ENCODE measurements at regions not wholly inside any gene's neighbourhood (a gene's known extent, or its start where the extent isn't known, plus 50 kb on each side); places are given as distances from the start of the nearest gene placed in this dataset.
"Not testable (repeated sequence)": the region's sequence is repeated elsewhere in the genome, so short reads cannot be mapped to it uniquely, and the experiment has no call there.

DNA sequence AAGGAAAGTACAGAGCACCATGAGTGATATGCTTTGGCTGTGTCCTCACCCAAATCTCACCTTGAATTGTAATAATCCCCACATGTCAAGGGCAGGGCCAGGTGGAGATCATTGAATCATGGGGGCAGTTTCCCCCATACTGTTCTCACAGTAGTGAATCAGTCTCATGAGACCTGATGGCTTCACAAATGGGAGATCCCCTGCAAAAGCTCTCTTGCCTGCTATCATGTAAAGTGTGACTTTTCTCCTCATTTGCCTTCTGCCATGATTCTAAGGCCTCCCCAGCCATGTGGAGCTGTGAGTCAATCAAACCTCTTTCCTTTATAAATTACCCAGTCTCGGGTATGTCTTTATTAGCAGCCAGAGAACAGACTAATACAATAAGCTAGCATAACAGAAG is 266.5 kb upstream of the C9orf72 start:
- not testable (repeated sequence) for H4K91ac ChIP-seq (ENCODE audit: low read length); H3K79me1 ChIP-seq (replicated peaks; ENCODE audit: low read length, poor library complexity, severe bottlenecking); H3K4me1 ChIP-seq (ENCODE audit: control insufficient read depth, insufficient read depth, low read depth, low read length); H2BK15ac ChIP-seq (ENCODE audit: low read depth, poor library complexity, severe bottlenecking); H3K4me2 ChIP-seq (ENCODE audit: low read length, poor library complexity, severe bottlenecking); H3K27ac ChIP-seq (ENCODE audit: low read length, poor library complexity, severe bottlenecking); H3K9me3 ChIP-seq (ENCODE audit: control insufficient read depth, low read length); H3K18ac ChIP-seq (ENCODE audit: low read depth in 1 of 2, low read length in 2 of 2); H2BK120ac ChIP-seq (ENCODE audit: low read depth, low read length); H3K27me3 ChIP-seq (ENCODE audit: control insufficient read depth in 1 of 2, insufficient read depth in 1 of 2, low read length in 2 of 2); H2BK12ac ChIP-seq (ENCODE audit: low read length in 2 of 2); H2AFZ ChIP-seq (ENCODE audit: low read depth, low read length); H3K36me3 ChIP-seq (ENCODE audit: control insufficient read depth in 1 of 2, insufficient read depth in 2 of 2, low read depth in 1 of 2, low read length in 2 of 2); H2BK5ac ChIP-seq (ENCODE audit: low read depth, low read length, poor library complexity, severe bottlenecking); H3K23ac ChIP-seq (ENCODE audit: low read length in 2 of 2); H3K9ac ChIP-seq (ENCODE audit: low read length); H3K4ac ChIP-seq (ENCODE audit: low read depth in 1 of 2, low read length in 2 of 2); H3K4me3 ChIP-seq (ENCODE audit: insufficient read depth in 1 of 2, low read depth in 1 of 2, low read length in 2 of 2); DNase-seq; H3K14ac ChIP-seq (ENCODE audit: low read length in 2 of 2); H2AK5ac ChIP-seq (ENCODE audit: low read length, severe bottlenecking); H4K8ac ChIP-seq (ENCODE audit: low read length)
- no CpG with 5 or more reads among the region's 1 CpG for WGBS

DNA sequence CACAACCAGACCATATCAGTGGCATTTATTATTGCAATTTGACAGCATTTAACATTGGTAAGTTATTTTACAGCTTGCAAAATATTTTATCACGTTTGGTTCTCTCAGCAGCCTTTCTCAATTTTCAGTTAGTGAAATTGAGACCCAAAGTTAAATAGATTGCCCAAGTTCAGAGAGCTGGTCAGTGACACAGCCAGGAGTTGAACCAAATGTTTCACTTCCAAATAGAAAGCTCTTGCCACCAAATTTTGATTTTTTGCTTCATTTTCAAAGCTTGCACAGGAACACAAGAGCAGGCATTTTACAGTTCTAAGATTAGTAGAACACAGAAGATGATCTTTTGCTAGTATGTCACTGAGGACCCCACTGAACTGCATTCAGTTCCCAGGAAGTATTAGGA is 271.5 kb upstream of the C9orf72 start:
- DNase-seq, result no peak
- no peak overlapping the region for H2BK120ac ChIP-seq (ENCODE audit: low read depth, low read length)
- no peak overlapping the region for H2AK5ac ChIP-seq (ENCODE audit: low read length, severe bottlenecking)
- 84% methylated on average over 1 of the region's 1 CpG for WGBS
- H3K23ac ChIP-seq (ENCODE audit: low read length in 2 of 2), result no peak overlapping the region
- H3K27me3 ChIP-seq (ENCODE audit: control insufficient read depth in 1 of 2, insufficient read depth in 1 of 2, low read length in 2 of 2), result no peaks in the 10 kb centered on the region
- H4K8ac ChIP-seq (ENCODE audit: low read length), result no peak overlapping the region
- no peak overlapping the region for H2BK12ac ChIP-seq (ENCODE audit: low read length in 2 of 2)
- no peaks in the 10 kb centered on the region for H3K4me1 ChIP-seq (ENCODE audit: control insufficient read depth, insufficient read depth, low read depth, low read length)
- H3K4me3 ChIP-seq (ENCODE audit: insufficient read depth in 1 of 2, low read depth in 1 of 2, low read length in 2 of 2), result no peak overlapping the region
- no peak overlapping the region for H4K91ac ChIP-seq (ENCODE audit: low read length)
- H3K27ac ChIP-seq (ENCODE audit: low read length, poor library complexity, severe bottlenecking), result no peak overlapping the region
- no peaks in the 10 kb centered on the region for H3K79me1 ChIP-seq (replicated peaks; ENCODE audit: low read length, poor library complexity, severe bottlenecking)
- H2BK15ac ChIP-seq (ENCODE audit: low read depth, poor library complexity, severe bottlenecking), result no peak overlapping the region
- no peak overlapping the region for H3K18ac ChIP-seq (ENCODE audit: low read depth in 1 of 2, low read length in 2 of 2)
- no peak overlapping the region for H3K4ac ChIP-seq (ENCODE audit: low read depth in 1 of 2, low read length in 2 of 2)
- no peak overlapping the region for H2BK5ac ChIP-seq (ENCODE audit: low read depth, low read length, poor library complexity, severe bottlenecking)
- no peak overlapping the region for H3K14ac ChIP-seq (ENCODE audit: low read length in 2 of 2)
- no peak overlapping the region for H2AFZ ChIP-seq (ENCODE audit: low read depth, low read length)
- no peak overlapping the region for H3K9ac ChIP-seq (ENCODE audit: low read length)
- no peaks in the 10 kb centered on the region for H3K36me3 ChIP-seq (ENCODE audit: control insufficient read depth in 1 of 2, insufficient read depth in 2 of 2, low read depth in 1 of 2, low read length in 2 of 2)
- no peaks in the 10 kb centered on the region for H3K9me3 ChIP-seq (ENCODE audit: control insufficient read depth, low read length)
- H3K4me2 ChIP-seq (ENCODE audit: low read length, poor library complexity, severe bottlenecking), result no peak overlapping the region

DNA sequence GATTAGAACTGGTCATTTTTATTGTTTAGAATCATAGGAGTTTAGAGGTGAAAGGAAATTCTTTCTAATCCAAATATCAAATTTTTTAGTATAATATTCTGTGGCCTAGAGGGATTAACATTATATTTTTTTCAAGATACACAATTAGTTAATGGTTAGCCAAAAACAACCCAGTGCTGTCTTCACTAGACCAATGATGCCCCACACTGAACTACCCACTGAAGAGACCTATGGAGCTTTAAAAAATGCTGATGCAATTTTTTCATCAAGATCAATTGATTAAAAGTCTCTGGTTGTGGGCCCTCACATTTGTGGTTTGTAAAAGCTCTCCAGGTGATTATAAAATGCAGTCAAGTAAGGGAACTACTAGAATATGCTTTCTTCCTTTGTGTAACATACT is 274.1 kb upstream of the C9orf72 start:
- no peak overlapping the region for H2AFZ ChIP-seq (ENCODE audit: low read depth, low read length)
- H2AK5ac ChIP-seq (ENCODE audit: low read length, severe bottlenecking), result no peak overlapping the region
- no peak overlapping the region for H3K14ac ChIP-seq (ENCODE audit: low read length in 2 of 2)
- no peak overlapping the region for H4K91ac ChIP-seq (ENCODE audit: low read length)
- no peaks in the 10 kb centered on the region for H3K36me3 ChIP-seq (ENCODE audit: control insufficient read depth in 1 of 2, insufficient read depth in 2 of 2, low read depth in 1 of 2, low read length in 2 of 2)
- no peak overlapping the region for H2BK12ac ChIP-seq (ENCODE audit: low read length in 2 of 2)
- H3K23ac ChIP-seq (ENCODE audit: low read length in 2 of 2), result no peak overlapping the region
- H3K4me1 ChIP-seq (ENCODE audit: control insufficient read depth, insufficient read depth, low read depth, low read length), result no peaks in the 10 kb centered on the region
- DNase-seq, result no peak
- H3K4me2 ChIP-seq (ENCODE audit: low read length, poor library complexity, severe bottlenecking), result no peak overlapping the region
- H3K4ac ChIP-seq (ENCODE audit: low read depth in 1 of 2, low read length in 2 of 2), result no peak overlapping the region
- H3K27ac ChIP-seq (ENCODE audit: low read length, poor library complexity, severe bottlenecking), result no peak overlapping the region
- H3K9ac ChIP-seq (ENCODE audit: low read length), result no peak overlapping the region
- H2BK15ac ChIP-seq (ENCODE audit: low read depth, poor library complexity, severe bottlenecking), result no peak overlapping the region
- no peaks in the 10 kb centered on the region for H3K9me3 ChIP-seq (ENCODE audit: control insufficient read depth, low read length)
- no peak overlapping the region for H3K4me3 ChIP-seq (ENCODE audit: insufficient read depth in 1 of 2, low read depth in 1 of 2, low read length in 2 of 2)
- H2BK5ac ChIP-seq (ENCODE audit: low read depth, low read length, poor library complexity, severe bottlenecking), result no peak overlapping the region
- peaks cover 0 to 6% of the 10 kb centered on the region in 2 experiments for H3K27me3 ChIP-seq (ENCODE audit: control insufficient read depth in 1 of 2, insufficient read depth in 1 of 2, low read length in 2 of 2)
- no peak overlapping the region for H3K18ac ChIP-seq (ENCODE audit: low read depth in 1 of 2, low read length in 2 of 2)
- no peak overlapping the region for H2BK120ac ChIP-seq (ENCODE audit: low read depth, low read length)
- H4K8ac ChIP-seq (ENCODE audit: low read length), result no peak overlapping the region
- H3K79me1 ChIP-seq (replicated peaks; ENCODE audit: low read length, poor library complexity, severe bottlenecking), result no peaks in the 10 kb centered on the region

DNA sequence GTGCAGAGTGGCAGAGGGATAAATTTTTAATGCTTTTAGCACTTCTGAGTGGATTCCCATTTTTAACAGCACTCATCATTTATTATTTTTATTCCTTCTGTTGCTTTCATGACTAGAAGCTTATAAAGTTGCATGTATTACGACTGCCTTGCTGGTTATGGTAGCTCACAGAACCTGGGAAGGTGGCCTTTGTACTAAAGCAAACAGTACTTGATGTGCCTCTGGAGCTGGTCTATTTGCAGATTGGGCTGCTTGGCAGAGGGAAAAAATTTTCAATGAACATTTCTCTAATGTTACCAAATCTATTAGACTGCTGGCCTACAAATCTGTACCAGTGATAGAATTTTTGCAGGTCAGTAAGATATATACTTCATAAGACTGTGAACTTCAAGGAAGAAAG is 274.5 kb upstream of the C9orf72 start:
- no peak overlapping the region for H4K91ac ChIP-seq (ENCODE audit: low read length)
- H2BK15ac ChIP-seq (ENCODE audit: low read depth, poor library complexity, severe bottlenecking), result no peak overlapping the region
- no peak overlapping the region for H3K4ac ChIP-seq (ENCODE audit: low read depth in 1 of 2, low read length in 2 of 2)
- no peak overlapping the region for H2BK12ac ChIP-seq (ENCODE audit: low read length in 2 of 2)
- WGBS, result 86% methylated on average over 1 of the region's 1 CpG
- H3K27ac ChIP-seq (ENCODE audit: low read length, poor library complexity, severe bottlenecking), result no peak overlapping the region
- H4K8ac ChIP-seq (ENCODE audit: low read length), result no peak overlapping the region
- no peak overlapping the region for H3K4me3 ChIP-seq (ENCODE audit: insufficient read depth in 1 of 2, low read depth in 1 of 2, low read length in 2 of 2)
- H3K14ac ChIP-seq (ENCODE audit: low read length in 2 of 2), result no peak overlapping the region
- no peak for DNase-seq
- no peak overlapping the region for H3K23ac ChIP-seq (ENCODE audit: low read length in 2 of 2)
- H3K79me1 ChIP-seq (replicated peaks; ENCODE audit: low read length, poor library complexity, severe bottlenecking), result no peaks in the 10 kb centered on the region
- no peaks in the 10 kb centered on the region for H3K36me3 ChIP-seq (ENCODE audit: control insufficient read depth in 1 of 2, insufficient read depth in 2 of 2, low read depth in 1 of 2, low read length in 2 of 2)
- no peak overlapping the region for H3K18ac ChIP-seq (ENCODE audit: low read depth in 1 of 2, low read length in 2 of 2)
- H3K4me1 ChIP-seq (ENCODE audit: control insufficient read depth, insufficient read depth, low read depth, low read length), result no peaks in the 10 kb centered on the region
- H3K4me2 ChIP-seq (ENCODE audit: low read length, poor library complexity, severe bottlenecking), result no peak overlapping the region
- H3K27me3 ChIP-seq (ENCODE audit: control insufficient read depth in 1 of 2, insufficient read depth in 1 of 2, low read length in 2 of 2), result peaks cover 0 to 6% of the 10 kb centered on the region in 2 experiments
- no peak overlapping the region for H2BK5ac ChIP-seq (ENCODE audit: low read depth, low read length, poor library complexity, severe bottlenecking)
- no peak overlapping the region for H2AFZ ChIP-seq (ENCODE audit: low read depth, low read length)
- no peak overlapping the region for H2AK5ac ChIP-seq (ENCODE audit: low read length, severe bottlenecking)
- H3K9me3 ChIP-seq (ENCODE audit: control insufficient read depth, low read length), result no peaks in the 10 kb centered on the region
- no peak overlapping the region for H2BK120ac ChIP-seq (ENCODE audit: low read depth, low read length)
- H3K9ac ChIP-seq (ENCODE audit: low read length), result no peak overlapping the region
